ENCODE measurements at regions not wholly inside any gene's neighbourhood (a gene's known extent, or its start where the extent isn't known, plus 50 kb on each side); places are given as distances from the start of the nearest gene placed in this dataset.

GRCh38 chr13:71374471-71375049, 492.4 kb downstream of the DACH1 start:
- ATAC-seq: no peak; the same call in 1 of the 2 replicates

DNA sequence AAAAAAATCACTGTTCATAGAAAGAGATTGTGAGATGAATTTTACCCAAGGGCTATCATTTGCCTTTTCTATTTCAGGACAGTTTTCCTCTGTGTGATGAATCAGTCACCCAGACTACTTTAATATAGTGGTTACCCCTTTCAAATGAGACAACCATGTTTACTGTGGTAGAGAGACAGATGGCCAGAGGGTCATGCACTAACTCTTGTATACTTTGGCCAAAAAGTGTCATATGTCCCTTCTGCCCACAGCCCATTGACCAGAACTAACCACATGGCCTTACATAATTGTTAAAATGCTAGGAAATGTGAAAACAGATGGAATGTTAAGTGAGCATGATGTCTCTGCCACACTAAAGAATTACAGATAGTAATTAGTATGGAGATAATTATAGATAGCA, 498.7 kb downstream of the DACH1 start:
- Histone ChIP-seq H3K27me3 (ENCODE audit: low read length) (no peaks in the 10 kb centered on the region), H3K9me2 (replicated peaks; ENCODE audit: low read length) (no peaks in the 10 kb centered on the region), H3K79me2 (ENCODE audit: low read length) (no peaks in the 10 kb centered on the region), H4K20me1 (ENCODE audit: low read length) (no peaks in the 10 kb centered on the region), H3K4me1 (ENCODE audit: insufficient read depth, low read length) (no peaks in the 10 kb centered on the region), H3K9ac (ENCODE audit: low read length) (no peak overlapping the region), H3F3A (ENCODE audit: low read length, unreplicated experiment) (no peaks in the 10 kb centered on the region), H3K27ac (ENCODE audit: low read length) (no peak overlapping the region), H2AFZ (ENCODE audit: low read length) (no peak overlapping the region), H3K4me2 (ENCODE audit: low read length) (no peak overlapping the region), H3K4me3 (ENCODE audit: low read length) (no peak overlapping the region), H3K36me3 (ENCODE audit: low read depth, low read length) (no peaks in the 10 kb centered on the region), H3K9me3 (ENCODE audit: low read length) (no peaks in the 10 kb centered on the region)
- DNase-seq: no peak
- TF ChIP-seq, protein P1, sequence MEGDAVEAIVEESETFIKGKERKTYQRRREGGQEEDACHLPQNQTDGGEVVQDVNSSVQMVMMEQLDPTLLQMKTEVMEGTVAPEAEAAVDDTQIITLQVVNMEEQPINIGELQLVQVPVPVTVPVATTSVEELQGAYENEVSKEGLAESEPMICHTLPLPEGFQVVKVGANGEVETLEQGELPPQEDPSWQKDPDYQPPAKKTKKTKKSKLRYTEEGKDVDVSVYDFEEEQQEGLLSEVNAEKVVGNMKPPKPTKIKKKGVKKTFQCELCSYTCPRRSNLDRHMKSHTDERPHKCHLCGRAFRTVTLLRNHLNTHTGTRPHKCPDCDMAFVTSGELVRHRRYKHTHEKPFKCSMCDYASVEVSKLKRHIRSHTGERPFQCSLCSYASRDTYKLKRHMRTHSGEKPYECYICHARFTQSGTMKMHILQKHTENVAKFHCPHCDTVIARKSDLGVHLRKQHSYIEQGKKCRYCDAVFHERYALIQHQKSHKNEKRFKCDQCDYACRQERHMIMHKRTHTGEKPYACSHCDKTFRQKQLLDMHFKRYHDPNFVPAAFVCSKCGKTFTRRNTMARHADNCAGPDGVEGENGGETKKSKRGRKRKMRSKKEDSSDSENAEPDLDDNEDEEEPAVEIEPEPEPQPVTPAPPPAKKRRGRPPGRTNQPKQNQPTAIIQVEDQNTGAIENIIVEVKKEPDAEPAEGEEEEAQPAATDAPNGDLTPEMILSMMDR (conservative IDR thresholded peaks at IDR 0.05; ENCODE audit: low read depth, low read length): no peak
- TF ChIP-seq EZH2phosphoT487 (IDR thresholded peaks at IDR 0.05; ENCODE audit: borderline replicate concordance, low read length) (no peak), EZH2 (IDR thresholded peaks at IDR 0.05; ENCODE audit: low read length, unreplicated experiment) (no peak)
- ChIA-PET POLR2A (ENCODE audit: unreplicated experiment) (no interaction called here), CTCF (no interaction called here)
- ATAC-seq: no peak
- BruUV-seq (replicated peaks): no TSS peak
- intact Hi-C loops (cut with micrococcal nuclease): no loop called here

More at GRCh38 chr13:71374471-71375049, 492.4 kb downstream of the DACH1 start:
- H3F3A ChIP-seq (ENCODE audit: low read length, unreplicated experiment): no peaks in the 10 kb centered on the region
- H3K4me3 ChIP-seq (ENCODE audit: low read length): no peak overlapping the region
- POLR2A ChIA-PET (ENCODE audit: unreplicated experiment): no interaction called here
- H3K79me2 ChIP-seq (ENCODE audit: low read length): no peaks in the 10 kb centered on the region
- peaks cover 2% of the 10 kb centered on the region; the same call in 1 of the 2 replicates for H3K4me1 ChIP-seq (ENCODE audit: insufficient read depth, low read length)
- H3K27me3 ChIP-seq (ENCODE audit: low read length): no peaks in the 10 kb centered on the region
- no peaks in the 10 kb centered on the region for H3K9me3 ChIP-seq (ENCODE audit: low read length)
- no peak overlapping the region for H3K4me2 ChIP-seq (ENCODE audit: low read length)
- BruUV-seq (replicated peaks): no TSS peak
- no peaks in the 10 kb centered on the region for H3K9me2 ChIP-seq (replicated peaks; ENCODE audit: low read length)
- H3K36me3 ChIP-seq (ENCODE audit: low read depth, low read length): no peaks in the 10 kb centered on the region
- CTCF ChIA-PET: no interaction called here
- TF ChIP-seq, protein P1 (conservative IDR thresholded peaks at IDR 0.05; ENCODE audit: low read depth, low read length): no peak
- no peak for TF ChIP-seq EZH2phosphoT487 (IDR thresholded peaks at IDR 0.05; ENCODE audit: borderline replicate concordance, low read length)
- TF ChIP-seq EZH2 (IDR thresholded peaks at IDR 0.05; ENCODE audit: low read length, unreplicated experiment): no peak
- no peak overlapping the region for H3K27ac ChIP-seq (ENCODE audit: low read length)
- no peak overlapping the region for H2AFZ ChIP-seq (ENCODE audit: low read length)
- DNase-seq: no peak
- no peak overlapping the region for H3K9ac ChIP-seq (ENCODE audit: low read length)
- intact Hi-C loops (cut with micrococcal nuclease): no loop called here
- no peaks in the 10 kb centered on the region for H4K20me1 ChIP-seq (ENCODE audit: low read length)

DNA sequence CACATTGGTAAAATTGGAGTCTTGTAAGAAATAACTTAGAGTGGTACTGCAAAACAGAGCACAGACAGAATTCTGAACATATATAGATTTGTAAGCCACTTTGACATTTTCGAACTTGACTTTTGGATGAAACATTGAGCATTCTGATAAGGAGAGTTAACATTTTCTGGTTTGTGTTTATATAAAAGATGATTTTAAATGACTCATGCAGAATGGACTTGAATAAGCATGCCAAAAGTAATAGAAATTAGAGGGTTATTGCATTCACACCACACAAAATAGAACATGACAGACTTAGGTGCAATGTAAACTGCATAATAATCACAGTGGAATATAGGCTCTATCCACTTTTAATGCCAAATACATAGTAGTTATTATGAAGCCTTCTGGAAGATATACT, 507.0 kb downstream of the DACH1 start:
- no TSS peak for BruUV-seq (replicated peaks)
- H4K20me1 ChIP-seq (ENCODE audit: low read length): no peaks in the 10 kb centered on the region
- no peak overlapping the region for H3K9ac ChIP-seq (ENCODE audit: low read length)
- H3K36me3 ChIP-seq (ENCODE audit: low read depth, low read length): no peaks in the 10 kb centered on the region
- no peaks in the 10 kb centered on the region for H3K27me3 ChIP-seq (ENCODE audit: low read length)
- H3K9me3 ChIP-seq (ENCODE audit: low read length): no peaks in the 10 kb centered on the region
- H3K27ac ChIP-seq (ENCODE audit: low read length): no peak overlapping the region
- no peaks in the 10 kb centered on the region for H3F3A ChIP-seq (ENCODE audit: low read length, unreplicated experiment)
- POLR2A ChIA-PET (ENCODE audit: unreplicated experiment): no interaction called here
- H3K4me3 ChIP-seq (ENCODE audit: low read length): no peak overlapping the region
- H3K9me2 ChIP-seq (replicated peaks; ENCODE audit: low read length): no peaks in the 10 kb centered on the region
- H3K79me2 ChIP-seq (ENCODE audit: low read length): no peaks in the 10 kb centered on the region
- H3K4me1 ChIP-seq (ENCODE audit: insufficient read depth, low read length): peaks cover 4% of the 10 kb centered on the region; the same call in 1 of the 2 replicates
- DNase-seq (no peak), ATAC-seq (no peak)
- no peak overlapping the region for H2AFZ ChIP-seq (ENCODE audit: low read length)
- CTCF ChIA-PET: no interaction called here
- H3K4me2 ChIP-seq (ENCODE audit: low read length): no peak overlapping the region
- TF ChIP-seq, protein P1 (conservative IDR thresholded peaks at IDR 0.05; ENCODE audit: low read depth, low read length): no peak
- TF ChIP-seq EZH2phosphoT487 (IDR thresholded peaks at IDR 0.05; ENCODE audit: borderline replicate concordance, low read length) (no peak), EZH2 (IDR thresholded peaks at IDR 0.05; ENCODE audit: low read length, unreplicated experiment) (no peak)
- intact Hi-C loops (cut with micrococcal nuclease): no loop called here
